HepG2 (cell line): ENCODE measurements at regions not wholly inside any gene's neighbourhood (a gene's known extent, or its start where the extent isn't known, plus 50 kb on each side); places are given as distances from the start of the nearest gene placed in this dataset.

Source experiments
- ATAC-seq: fragments of 200-7000 bp; cut with Tn5 transposase; 3 replicates; pipeline ENCODE4 v1.9.1; 2020; ENCODE audit warnings: mild to moderate bottlenecking, moderate library complexity
- BruUV-seq: library from RNA; stranded (reverse); fragments of 400-500 nt; replicated peaks from 2 replicates; lab custom pipeline; 2021; lab: Mats Ljungman, UMichigan
- CTCF ChIA-PET: fragments of 300-600 bp; formaldehyde crosslinking; extraction: SDS; loops from one replicate; lab custom pipeline; 2021; ENCODE audit warnings: low total read pairs, inconsistent platforms, low intra/inter-chr PET ratio; lab: Yijun Ruan, JAX
- POLR2A ChIA-PET: fragments of 350-600 bp; sonication (Branson Sonifier 250); formaldehyde crosslinking; loops from one replicate; lab custom pipeline; 2020; ENCODE audit warnings: antibody characterized with exemption, inconsistent platforms; lab: Yijun Ruan, JAX
- DNase-seq: peaks from one replicate; pipeline ENCODE4 v3.0.0-alpha.2; 2015; ENCODE audit warnings: low spot score
- FAIRE-seq: peaks from 3 replicates; lab custom pipeline; 2011; peaks lifted over from hg19 to GRCh38; lab: Jason Lieb, UNC
- H2AFZ ChIP-seq: one replicate; pipeline ENCODE4 v1.6.1; 2011; ENCODE audit warnings: low read length, inconsistent platforms
- H3K27ac ChIP-seq: fragments of 300-600 bp; 3 replicates; pipeline ENCODE4 v1.8.0; 2011; ENCODE audit warnings: mixed run types, mild to moderate bottlenecking, mixed read lengths, low read length, inconsistent platforms; ENCODE audit not compliant: insufficient read depth; ENCODE audit errors: extremely low read length
- H3K27me3 ChIP-seq, 2 experiments: fragments of 200-600 bp in 1 of 2; 2 replicates in 1 of 2; 3 replicates in 1 of 2; pipeline versions ENCODE4 v1.6.0 to v1.8.0; 2011; ENCODE audit warnings: low read length in 2 of 2, mild to moderate bottlenecking in 2 of 2, moderate library complexity in 2 of 2, inconsistent platforms in 1 of 2; ENCODE audit not compliant: insufficient read depth in 2 of 2, control insufficient read depth in 1 of 2
- H3K36me3 ChIP-seq, 2 experiments: fragments of 200-600 bp in 1 of 2; replicated peaks in 1 of 2; 2 replicates in 1 of 2; 3 replicates in 1 of 2; pipeline versions ENCODE4 v1.5.1 to v1.8.0; 2011; ENCODE audit warnings: low read length in 2 of 2, inconsistent platforms in 1 of 2; ENCODE audit not compliant: insufficient read depth in 2 of 2, control insufficient read depth in 1 of 2
- H3K4me1 ChIP-seq: 2 replicates; pipeline ENCODE4 v1.5.1; 2012; ENCODE audit warnings: low read length, inconsistent platforms; ENCODE audit not compliant: insufficient read depth
- H3K4me2 ChIP-seq: 2 replicates; pipeline ENCODE4 v1.6.0; 2011; ENCODE audit warnings: low read depth, low read length, inconsistent platforms
- H3K4me3 ChIP-seq, 3 experiments: fragments of 200-600 bp in 1 of 3; sonication (generic), shearing (Covaris generic) in 1 of 3; replicated peaks in 1 of 3; 2 replicates each; pipeline ENCODE4 v1.5.1; 2011 to 2016; ENCODE audit warnings: low read length in 3 of 3, inconsistent platforms in 2 of 3, low read depth in 2 of 3, mild to moderate bottlenecking in 2 of 3, control low read depth in 1 of 3, mixed read lengths in 1 of 3; ENCODE audit not compliant: insufficient read depth in 1 of 3
- H3K79me2 ChIP-seq: one replicate; pipeline ENCODE4 v1.6.1; 2011; ENCODE audit warnings: low read length, inconsistent platforms; ENCODE audit not compliant: insufficient read depth
- H3K9ac ChIP-seq: 2 replicates; pipeline ENCODE4 v1.6.0; 2011; ENCODE audit warnings: mild to moderate bottlenecking, low read depth, low read length, inconsistent platforms; ENCODE audit not compliant: insufficient read depth
- H3K9me3 ChIP-seq: 2 replicates; pipeline ENCODE4 v1.5.1; 2012; ENCODE audit warnings: mild to moderate bottlenecking, low read length
- H4K20me1 ChIP-seq: 2 replicates; pipeline ENCODE4 v1.6.0; 2011; ENCODE audit warnings: inconsistent platforms, mild to moderate bottlenecking, low read length, moderate library complexity; ENCODE audit not compliant: insufficient read depth
- ATF3 ChIP-seq: sonication (generic); formaldehyde crosslinking; IDR thresholded peaks from 2 replicates; pipeline ENCODE4 v1.4.0; 2020; ENCODE audit warnings: missing genetic modification reagents
- IKZF4 ChIP-seq: sonication (generic); formaldehyde crosslinking; IDR thresholded peaks from 2 replicates; pipeline ENCODE4 v1.5.1; 2020; ENCODE audit warnings: borderline replicate concordance, mild to moderate bottlenecking, low read depth, missing genetic modification reagents; ENCODE audit errors: not compliant biosample characterization
- KLF12 ChIP-seq: sonication (generic); formaldehyde crosslinking; IDR thresholded peaks from 2 replicates; pipeline ENCODE4 v1.4.0; 2020; ENCODE audit warnings: missing genetic modification reagents, borderline replicate concordance
- MBNL3 ChIP-seq: fragments of 250-450 bp; sonication (Bioruptor Pico); conservative IDR thresholded peaks from 2 replicates; pipeline ENCODE4 v1.8.0; 2022; ENCODE audit warnings: mild to moderate bottlenecking, inconsistent platforms
- MED13 ChIP-seq: sonication (generic); formaldehyde crosslinking; IDR thresholded peaks from 2 replicates; pipeline ENCODE4 v1.5.0; 2020; ENCODE audit warnings: missing genetic modification reagents
- NFIB ChIP-seq: sonication (generic); formaldehyde crosslinking; IDR thresholded peaks from 2 replicates; pipeline ENCODE4 v1.9.0; 2021; ENCODE audit warnings: missing genetic modification reagents, mild to moderate bottlenecking, borderline replicate concordance
- RERE ChIP-seq: IDR thresholded peaks from 2 replicates; pipeline ENCODE4 v1.6.1; 2016; ENCODE audit warnings: low read depth, missing genetic modification reagents, missing compliant biosample characterization
- ZFP82 ChIP-seq: sonication (generic); formaldehyde crosslinking; IDR thresholded peaks from 2 replicates; pipeline ENCODE4 v1.5.1; 2020; ENCODE audit warnings: mild to moderate bottlenecking, missing genetic modification reagents, borderline replicate concordance
- ZNF318 ChIP-seq: sonication (generic); formaldehyde crosslinking; IDR thresholded peaks from 2 replicates; pipeline ENCODE4 v1.4.0; 2020; ENCODE audit warnings: mild to moderate bottlenecking, missing genetic modification reagents
- ZNF563 ChIP-seq: sonication (generic); formaldehyde crosslinking; IDR thresholded peaks from 2 replicates; pipeline ENCODE4 v1.8.0; 2022; ENCODE audit warnings: mild to moderate bottlenecking, moderate library complexity, missing genetic modification reagents
- ZNF672 ChIP-seq: sonication (generic); formaldehyde crosslinking; IDR thresholded peaks from 2 replicates; pipeline ENCODE4 v1.8.1; 2022; ENCODE audit warnings: missing genetic modification reagents
- ZSCAN12 ChIP-seq: sonication (generic); formaldehyde crosslinking; IDR thresholded peaks from 2 replicates; pipeline ENCODE4 v1.9.0; 2021; ENCODE audit warnings: mild to moderate bottlenecking, missing genetic modification reagents
- WGBS: methylation state at CpG from one replicate; pipeline ENCODE4 v1.1.6; 2017; ENCODE audit warnings: low lambda C conversion rate; 5-methylcytosine and 5-hydroxymethylcytosine counted together
- in situ Hi-C: cut with HindIII; loops from 2 replicates; pipeline ENCODE4 v1.10.0; 2017; ENCODE audit warnings: low pct_unique_long_range_greater_than_20kb; ENCODE audit not compliant: extremely low pct_ligation_motif_present
- intact Hi-C: fragments of 100-400 bp; cut with micrococcal nuclease; formaldehyde crosslinking; loops from one replicate; pipeline ENCODE4 v1.10.0; 2022; ENCODE audit not compliant: unreplicated experiment

- WGBS, result 3% methylated on average over 3 of the region's 3 CpGs
- POLR2A ChIA-PET, result no interaction called here
- Histone ChIP-seq H3K9ac (no peak overlapping the region), H3K4me3 (no peak overlapping the region), H4K20me1 (no peaks in the 10 kb centered on the region), H3K4me1 (no peaks in the 10 kb centered on the region), H3K27me3 (no peaks in the 10 kb centered on the region), H3K79me2 (no peaks in the 10 kb centered on the region), H3K9me3 (peaks cover 74% of the 10 kb centered on the region), H3K27ac (no peak overlapping the region), H3K36me3 (no peaks in the 10 kb centered on the region), H2AFZ (no peak overlapping the region), H3K4me2 (no peak overlapping the region)
- in situ Hi-C loops (no loop called here), intact Hi-C loops (no loop called here)
- ATAC-seq (no peak), FAIRE-seq (no peak), DNase-seq (no peak)
- CTCF ChIA-PET, result no interaction called here
- no TSS peak for BruUV-seq
- TF ChIP-seq ATF3 (CRISPR knock-in tag) (no peak), RERE (no peak), MBNL3 (CRISPR knock-in tag) (no peak), ZFP82 (CRISPR knock-in tag) (no peak), ZNF318 (no peak), NFIB (CRISPR knock-in tag) (no peak), KLF12 (CRISPR knock-in tag) (no peak), ZNF563 (CRISPR knock-in tag) (no peak), MED13 (CRISPR knock-in tag) (no peak), ZSCAN12 (no peak), ZNF672 (CRISPR knock-in tag) (no peak), IKZF4 (CRISPR knock-in tag) (no peak)
Measured at GRCh38 chr2:52717836-52718235, 1049.8 kb upstream of the CHAC2 start.
